ENCODE measurements at regions not wholly inside any gene's neighbourhood (a gene's known extent, or its start where the extent isn't known, plus 50 kb on each side); places are given as distances from the start of the nearest gene placed in this dataset.
A peak's percentile ranks its signal among the peaks of the same experiment; 100 is the strongest.

DNA sequence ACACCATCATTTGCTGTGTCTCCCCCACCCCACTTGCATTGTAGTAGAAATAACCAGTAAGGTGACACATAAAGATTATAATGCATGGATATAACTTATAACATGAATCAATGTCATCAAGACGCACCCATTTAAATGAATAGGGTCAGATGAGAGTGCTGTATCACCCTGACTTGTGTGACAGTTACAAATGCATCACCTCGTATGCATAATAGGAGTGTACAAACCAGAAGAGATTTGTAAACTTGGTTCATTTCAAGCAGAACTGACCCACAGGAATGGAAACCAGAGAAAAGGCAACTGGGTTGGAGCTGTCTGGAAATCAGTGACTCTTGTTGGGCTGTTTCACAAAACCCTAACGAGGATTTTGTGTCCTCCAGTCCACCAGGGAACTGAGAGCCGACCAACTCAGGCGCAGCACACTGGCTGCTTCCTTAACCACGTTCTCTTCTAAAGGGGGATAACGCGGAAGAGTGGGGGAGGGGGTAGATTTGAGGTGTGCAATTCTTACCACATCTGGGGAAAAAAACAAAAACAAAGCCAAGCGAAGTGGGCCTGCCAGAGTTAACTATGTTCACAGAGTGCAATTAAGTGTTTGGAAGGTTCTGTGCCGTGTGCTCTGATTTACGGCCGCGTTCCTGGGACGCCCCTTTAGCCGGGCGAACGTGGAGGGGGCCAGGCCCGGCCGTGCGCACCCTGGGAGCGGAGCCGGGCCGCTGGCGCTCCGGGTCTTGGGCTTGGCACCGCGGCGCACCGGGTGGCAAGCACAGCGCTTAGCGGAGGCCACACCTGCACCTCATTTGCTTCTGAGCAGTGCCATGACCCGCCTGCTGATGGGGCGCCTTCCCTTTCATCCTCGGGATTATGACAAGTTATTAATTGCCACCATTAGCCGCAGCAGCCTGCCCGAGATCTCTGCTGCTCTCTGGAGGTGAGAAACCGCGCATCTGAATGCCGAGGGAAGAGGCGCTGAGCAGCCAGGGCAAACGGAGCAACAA, 248.8 kb upstream of the FOXD3 start:
- Histone ChIP-seq H3K9me3 (ENCODE audit: low read depth, low read length) (no peaks in the 10 kb centered on the region), H3K4me3 (ENCODE audit: insufficient read depth, low read length) (peak overlapping the region; percentile 14), H3K27me3 (ENCODE audit: insufficient read depth, low read length) (peaks cover 38% of the 10 kb centered on the region), H3K4me1 (ENCODE audit: insufficient read depth, low read length) (no peaks in the 10 kb centered on the region), H3K79me2 (ENCODE audit: insufficient read depth, low read length) (no peaks in the 10 kb centered on the region), H3K36me3 (ENCODE audit: insufficient read depth, low read length) (no peaks in the 10 kb centered on the region), H3K27ac (ENCODE audit: low read depth, low read length) (no peak overlapping the region), H2AFZ (ENCODE audit: low read length) (no peak overlapping the region), H3K4me2 (ENCODE audit: insufficient read depth, low read length) (peak overlapping the region; percentile 28), H4K20me1 (ENCODE audit: insufficient read depth, low read length) (no peaks in the 10 kb centered on the region)
- DNase-seq (ENCODE audit: insufficient read length, low spot score, missing footprints) = no peak
- TF ChIP-seq, protein P1, sequence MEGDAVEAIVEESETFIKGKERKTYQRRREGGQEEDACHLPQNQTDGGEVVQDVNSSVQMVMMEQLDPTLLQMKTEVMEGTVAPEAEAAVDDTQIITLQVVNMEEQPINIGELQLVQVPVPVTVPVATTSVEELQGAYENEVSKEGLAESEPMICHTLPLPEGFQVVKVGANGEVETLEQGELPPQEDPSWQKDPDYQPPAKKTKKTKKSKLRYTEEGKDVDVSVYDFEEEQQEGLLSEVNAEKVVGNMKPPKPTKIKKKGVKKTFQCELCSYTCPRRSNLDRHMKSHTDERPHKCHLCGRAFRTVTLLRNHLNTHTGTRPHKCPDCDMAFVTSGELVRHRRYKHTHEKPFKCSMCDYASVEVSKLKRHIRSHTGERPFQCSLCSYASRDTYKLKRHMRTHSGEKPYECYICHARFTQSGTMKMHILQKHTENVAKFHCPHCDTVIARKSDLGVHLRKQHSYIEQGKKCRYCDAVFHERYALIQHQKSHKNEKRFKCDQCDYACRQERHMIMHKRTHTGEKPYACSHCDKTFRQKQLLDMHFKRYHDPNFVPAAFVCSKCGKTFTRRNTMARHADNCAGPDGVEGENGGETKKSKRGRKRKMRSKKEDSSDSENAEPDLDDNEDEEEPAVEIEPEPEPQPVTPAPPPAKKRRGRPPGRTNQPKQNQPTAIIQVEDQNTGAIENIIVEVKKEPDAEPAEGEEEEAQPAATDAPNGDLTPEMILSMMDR (IDR thresholded peaks at IDR 0.05; ENCODE audit: extremely low read depth, low read depth, low read length) = no peak

DNA sequence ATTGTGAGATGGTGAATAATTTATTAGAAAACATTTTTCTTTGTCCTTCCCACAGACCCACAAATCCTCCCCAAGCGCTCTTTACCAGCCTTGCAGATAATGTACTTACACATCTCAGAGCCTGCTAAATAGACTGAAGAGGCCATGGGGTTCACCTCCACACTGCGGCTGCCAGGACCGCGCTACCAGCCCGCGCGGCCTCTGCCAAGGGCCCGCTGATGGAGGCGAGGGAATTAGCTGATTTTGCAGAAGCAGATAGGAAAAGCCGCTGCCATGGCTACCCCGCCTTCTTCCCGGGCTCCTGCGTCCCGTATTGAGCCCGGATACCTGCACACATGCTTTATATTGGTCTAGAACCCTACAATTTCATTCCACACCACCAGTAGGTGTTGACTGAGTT, 248.0 kb upstream of the FOXD3 start:
- Histone ChIP-seq H3K27ac (ENCODE audit: low read depth, low read length) (no peak overlapping the region), H2AFZ (ENCODE audit: low read length) (no peak overlapping the region), H3K79me2 (ENCODE audit: insufficient read depth, low read length) (no peaks in the 10 kb centered on the region), H4K20me1 (ENCODE audit: insufficient read depth, low read length) (no peaks in the 10 kb centered on the region), H3K4me2 (ENCODE audit: insufficient read depth, low read length) (peak overlapping the region; percentile 28), H3K9me3 (ENCODE audit: low read depth, low read length) (no peaks in the 10 kb centered on the region), H3K4me1 (ENCODE audit: insufficient read depth, low read length) (no peaks in the 10 kb centered on the region), H3K27me3 (ENCODE audit: insufficient read depth, low read length) (peaks cover 38% of the 10 kb centered on the region), H3K4me3 (ENCODE audit: insufficient read depth, low read length) (no peak overlapping the region), H3K36me3 (ENCODE audit: insufficient read depth, low read length) (no peaks in the 10 kb centered on the region)
- TF ChIP-seq, protein P1 (IDR thresholded peaks at IDR 0.05; ENCODE audit: extremely low read depth, low read depth, low read length) = no peak
- no peak for DNase-seq (ENCODE audit: insufficient read length, low spot score, missing footprints)

DNA sequence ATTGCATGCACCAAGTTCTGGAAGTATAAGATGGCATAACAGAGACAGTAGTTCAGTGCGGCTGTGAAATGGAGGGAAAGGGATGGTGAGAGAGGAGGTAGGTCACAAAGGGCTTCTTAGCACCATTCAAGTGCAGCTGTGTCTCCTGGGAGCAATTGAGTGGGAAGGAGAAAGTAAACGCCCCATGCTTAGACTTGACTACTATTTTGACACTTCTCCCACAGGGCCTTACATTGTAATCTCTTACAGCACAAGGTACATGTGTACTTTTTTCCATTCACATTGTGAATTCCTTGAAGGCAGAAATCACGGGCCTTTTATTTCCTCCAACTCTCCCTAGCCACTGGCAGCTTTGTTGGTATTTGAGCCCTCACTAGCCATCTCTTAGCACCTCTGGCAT, 239.6 kb upstream of the FOXD3 start:
- no peak overlapping the region for H3K4me2 ChIP-seq (ENCODE audit: insufficient read depth, low read length)
- no peak for DNase-seq (ENCODE audit: insufficient read length, low spot score, missing footprints)
- no peak overlapping the region for H2AFZ ChIP-seq (ENCODE audit: low read length)
- H3K4me3 ChIP-seq (ENCODE audit: insufficient read depth, low read length) = no peak overlapping the region
- no peaks in the 10 kb centered on the region for H3K79me2 ChIP-seq (ENCODE audit: insufficient read depth, low read length)
- H3K27ac ChIP-seq (ENCODE audit: low read depth, low read length) = no peak overlapping the region
- H3K27me3 ChIP-seq (ENCODE audit: insufficient read depth, low read length) = no peaks in the 10 kb centered on the region
- no peaks in the 10 kb centered on the region for H3K4me1 ChIP-seq (ENCODE audit: insufficient read depth, low read length)
- no peaks in the 10 kb centered on the region for H3K36me3 ChIP-seq (ENCODE audit: insufficient read depth, low read length)
- H3K9me3 ChIP-seq (ENCODE audit: low read depth, low read length) = no peaks in the 10 kb centered on the region
- H4K20me1 ChIP-seq (ENCODE audit: insufficient read depth, low read length) = no peaks in the 10 kb centered on the region
- TF ChIP-seq, protein P1 (IDR thresholded peaks at IDR 0.05; ENCODE audit: extremely low read depth, low read depth, low read length) = no peak

DNA sequence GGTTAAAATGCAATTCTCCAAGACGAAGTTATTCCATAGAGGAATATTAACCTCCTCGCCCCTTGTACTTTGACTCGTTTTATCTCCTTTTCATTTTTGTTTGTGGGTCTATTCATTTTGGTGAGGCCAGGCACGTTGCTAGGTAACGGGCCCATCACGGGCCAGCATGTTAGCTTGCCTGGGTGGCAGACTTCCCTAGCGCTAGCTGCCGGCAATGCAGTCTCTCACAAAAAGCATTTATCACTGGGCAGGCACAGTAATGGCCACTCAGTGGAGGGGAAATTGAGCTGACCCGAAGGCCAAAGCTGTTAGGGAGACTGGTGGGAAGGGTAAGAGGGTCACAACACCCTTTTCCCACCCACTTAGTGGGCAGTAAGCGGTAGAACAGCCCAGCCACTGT, 234.4 kb upstream of the FOXD3 start:
- Histone ChIP-seq H3K79me2 (ENCODE audit: insufficient read depth, low read length) (no peaks in the 10 kb centered on the region), H4K20me1 (ENCODE audit: insufficient read depth, low read length) (no peaks in the 10 kb centered on the region), H3K4me1 (ENCODE audit: insufficient read depth, low read length) (no peaks in the 10 kb centered on the region), H3K27me3 (ENCODE audit: insufficient read depth, low read length) (no peaks in the 10 kb centered on the region), H3K9me3 (ENCODE audit: low read depth, low read length) (no peaks in the 10 kb centered on the region), H3K4me3 (ENCODE audit: insufficient read depth, low read length) (no peak overlapping the region), H2AFZ (ENCODE audit: low read length) (no peak overlapping the region), H3K4me2 (ENCODE audit: insufficient read depth, low read length) (no peak overlapping the region), H3K36me3 (ENCODE audit: insufficient read depth, low read length) (no peaks in the 10 kb centered on the region), H3K27ac (ENCODE audit: low read depth, low read length) (no peak overlapping the region)
- TF ChIP-seq, protein P1 (IDR thresholded peaks at IDR 0.05; ENCODE audit: extremely low read depth, low read depth, low read length) = no peak
- no peak for DNase-seq (ENCODE audit: insufficient read length, low spot score, missing footprints)

All from osteoblast (primary cell).